ENCODE measurements at regions not wholly inside any gene's neighbourhood (a gene's known extent, or its start where the extent isn't known, plus 50 kb on each side); places are given as distances from the start of the nearest gene placed in this dataset.

DNA sequence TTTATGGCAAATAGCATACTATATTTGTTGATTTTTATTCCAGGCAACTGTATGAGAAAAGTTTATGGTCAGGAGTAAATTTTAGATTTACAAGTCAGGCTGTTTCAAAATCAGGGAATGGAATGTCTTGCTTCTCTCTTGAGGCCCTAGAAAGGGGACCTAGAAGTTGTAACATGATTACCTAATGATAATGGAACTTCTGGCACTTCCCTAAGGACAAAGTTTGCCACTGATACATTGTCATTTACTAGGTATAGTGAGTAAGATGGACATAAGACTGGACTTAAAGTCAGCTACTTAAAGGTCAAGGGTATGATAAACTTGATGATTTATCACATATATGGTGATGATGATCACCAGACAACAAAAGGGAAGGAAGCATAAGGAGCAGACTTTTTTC, 103.3 kb upstream of the VRK2 start:
- H3K27ac ChIP-seq (ENCODE audit: low read depth, low read length) = no peak overlapping the region
- H2BK120ac ChIP-seq (replicated peaks; ENCODE audit: low read depth, low read length) = no peak overlapping the region
- H3K23ac ChIP-seq (ENCODE audit: insufficient read length) = no peak overlapping the region
- H3K79me1 ChIP-seq (ENCODE audit: low read depth, low read length) = no peaks in the 10 kb centered on the region
- H3K79me2 ChIP-seq (ENCODE audit: control insufficient read depth in 1 of 2, insufficient read depth in 2 of 2, low read length in 2 of 2) = no peaks in the 10 kb centered on the region
- no peak overlapping the region for H3K14ac ChIP-seq (ENCODE audit: insufficient read length)
- no peaks in the 10 kb centered on the region for H4K20me1 ChIP-seq (replicated peaks in 1 of 2; ENCODE audit: control insufficient read depth in 1 of 2, insufficient read depth in 2 of 2, low read length in 2 of 2)
- no peaks in the 10 kb centered on the region for H3K9me3 ChIP-seq (ENCODE audit: insufficient read depth in 2 of 2, low read depth in 1 of 2, low read length in 1 of 2)
- no peak overlapping the region for H3K9ac ChIP-seq (replicated peaks in 1 of 4; ENCODE audit: extremely low read depth in 1 of 4, low read depth in 3 of 4, low read length in 3 of 4)
- TF ChIP-seq CHD2 (IDR thresholded peaks at IDR 0.05; ENCODE audit: low read length) (no peak), HDAC6 (IDR thresholded peaks at IDR 0.05; ENCODE audit: low read depth, low read length) (no peak), BCL11A (IDR thresholded peaks at IDR 0.05; ENCODE audit: low read depth in 2 of 2, low read length in 2 of 2) (no peak), SP1 (IDR thresholded peaks at IDR 0.05; ENCODE audit: low read depth, low read length) (no peak), SIN3A (conservative IDR thresholded peaks at IDR 0.05 in 1 of 2, IDR thresholded peaks at IDR 0.05 in 1 of 2; ENCODE audit: low read depth in 1 of 2, low read length in 2 of 2) (no peak), MAFK (IDR thresholded peaks at IDR 0.05; ENCODE audit: low read depth, low read length) (no peak), NRF1 (IDR thresholded peaks at IDR 0.05; ENCODE audit: low read depth, low read length) (no peak), TAF1 (IDR thresholded peaks at IDR 0.05; ENCODE audit: low read depth, low read length) (no peak), EP300 (IDR thresholded peaks at IDR 0.05; ENCODE audit: borderline replicate concordance in 1 of 2, low read depth in 2 of 2, low read length in 2 of 2) (no peak)
- DNase-seq (ENCODE audit: low read depth in 1 of 2, low spot score in 2 of 2) (no peak), FAIRE-seq (no peak)
- H3K36me3 ChIP-seq (ENCODE audit: control insufficient read depth in 2 of 4, insufficient read depth in 4 of 4, low read length in 3 of 4) = no peaks in the 10 kb centered on the region
- no peak overlapping the region for H2AK5ac ChIP-seq (ENCODE audit: low read depth, low read length)
- H2BK15ac ChIP-seq (ENCODE audit: low read length) = no peak overlapping the region
- no peak overlapping the region for H3K4me3 ChIP-seq (ENCODE audit: extremely low read depth in 1 of 4, insufficient read depth in 2 of 4, low read depth in 3 of 4, low read length in 4 of 4)
- H4K8ac ChIP-seq (ENCODE audit: extremely low read depth, insufficient read depth, low read length) = no peak overlapping the region
- ChIA-PET CTCF (ENCODE audit: partially characterized antibody) (no interaction called here), POLR2A (ENCODE audit: partially characterized antibody) (no interaction called here)
- no peak overlapping the region for H3K4ac ChIP-seq (replicated peaks; ENCODE audit: insufficient read length, low read depth, low read length)
- no peak overlapping the region for H2BK5ac ChIP-seq (ENCODE audit: low read depth, low read length)
- no peaks in the 10 kb centered on the region for H3K4me1 ChIP-seq (replicated peaks in 1 of 4; ENCODE audit: control insufficient read depth in 3 of 4, insufficient read depth in 4 of 4, low read length in 3 of 4)
- H4K91ac ChIP-seq (replicated peaks; ENCODE audit: insufficient read length, low read length) = no peak overlapping the region
- H3K4me2 ChIP-seq (ENCODE audit: insufficient read depth in 1 of 2, low read depth in 2 of 2, low read length in 2 of 2) = no peak overlapping the region
- no peak overlapping the region for H3K18ac ChIP-seq (ENCODE audit: extremely low read depth, low read length)
- H2AFZ ChIP-seq (ENCODE audit: low read length) = 0 out of 2 replicates have a peak overlapping the region, but pooled peaks have one; percentile 2
- no peak overlapping the region for H2BK20ac ChIP-seq (ENCODE audit: low read length)
- no peak overlapping the region for H2BK12ac ChIP-seq (ENCODE audit: low read depth, low read length)
- H3K23me2 ChIP-seq (ENCODE audit: low read depth, low read length) = no peaks in the 10 kb centered on the region
- H3K56ac ChIP-seq (replicated peaks; ENCODE audit: insufficient read length, low read depth, low read length) = no peak overlapping the region
- H4K5ac ChIP-seq (ENCODE audit: insufficient read length, low read depth, low read length) = no peak overlapping the region
- H3K27me3 ChIP-seq (replicated peaks in 1 of 4; ENCODE audit: control insufficient read depth in 3 of 4, extremely low read depth in 1 of 4, insufficient read depth in 3 of 4, low read length in 3 of 4) = no peaks in the 10 kb centered on the region

Measured in H1 (cell line).